Epithelial cell of proximal tubule (primary cell): ENCODE measurements at regions not wholly inside any gene's neighbourhood (a gene's known extent, or its start where the extent isn't known, plus 50 kb on each side); places are given as distances from the start of the nearest gene placed in this dataset.

Source experiments
- DNase-seq: peaks from one replicate; pipeline ENCODE4 v3.0.0-alpha.2; 2011; ENCODE audit warnings: low read depth
- H3K4me3 ChIP-seq: 2 replicates; pipeline ENCODE4 v1.5.1; 2011; ENCODE audit warnings: low read depth, mild to moderate bottlenecking, low read length
- TF ChIP-seq, protein P1 (sequence below): conservative IDR thresholded peaks from 2 replicates; pipeline ENCODE4 v1.5.1; 2012; ENCODE audit warnings: low read depth, mild to moderate bottlenecking, low read length

DNA sequence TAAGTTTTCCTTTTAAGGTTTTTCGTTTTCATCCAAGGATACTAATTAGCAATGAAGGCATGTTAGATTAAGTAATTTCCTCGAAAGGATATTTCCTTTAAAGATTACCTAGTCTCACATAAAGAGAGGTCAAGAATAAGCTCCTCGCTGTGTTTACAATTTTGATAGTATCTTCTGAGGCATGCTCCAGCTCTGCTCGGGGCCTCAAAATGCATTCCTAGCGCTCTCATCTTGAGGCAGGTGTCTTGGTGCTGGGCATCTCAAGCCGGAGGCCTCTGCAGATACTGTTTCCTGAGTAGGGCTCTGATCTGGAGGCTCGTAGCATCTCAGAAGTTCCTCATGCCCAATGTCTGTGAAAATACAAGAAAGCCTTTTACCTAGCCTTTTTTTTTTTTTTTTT lies 128.6 kb upstream of the SNX19 start:
- no peak for DNase-seq
- TF ChIP-seq, protein P1, sequence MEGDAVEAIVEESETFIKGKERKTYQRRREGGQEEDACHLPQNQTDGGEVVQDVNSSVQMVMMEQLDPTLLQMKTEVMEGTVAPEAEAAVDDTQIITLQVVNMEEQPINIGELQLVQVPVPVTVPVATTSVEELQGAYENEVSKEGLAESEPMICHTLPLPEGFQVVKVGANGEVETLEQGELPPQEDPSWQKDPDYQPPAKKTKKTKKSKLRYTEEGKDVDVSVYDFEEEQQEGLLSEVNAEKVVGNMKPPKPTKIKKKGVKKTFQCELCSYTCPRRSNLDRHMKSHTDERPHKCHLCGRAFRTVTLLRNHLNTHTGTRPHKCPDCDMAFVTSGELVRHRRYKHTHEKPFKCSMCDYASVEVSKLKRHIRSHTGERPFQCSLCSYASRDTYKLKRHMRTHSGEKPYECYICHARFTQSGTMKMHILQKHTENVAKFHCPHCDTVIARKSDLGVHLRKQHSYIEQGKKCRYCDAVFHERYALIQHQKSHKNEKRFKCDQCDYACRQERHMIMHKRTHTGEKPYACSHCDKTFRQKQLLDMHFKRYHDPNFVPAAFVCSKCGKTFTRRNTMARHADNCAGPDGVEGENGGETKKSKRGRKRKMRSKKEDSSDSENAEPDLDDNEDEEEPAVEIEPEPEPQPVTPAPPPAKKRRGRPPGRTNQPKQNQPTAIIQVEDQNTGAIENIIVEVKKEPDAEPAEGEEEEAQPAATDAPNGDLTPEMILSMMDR = no peak

DNA sequence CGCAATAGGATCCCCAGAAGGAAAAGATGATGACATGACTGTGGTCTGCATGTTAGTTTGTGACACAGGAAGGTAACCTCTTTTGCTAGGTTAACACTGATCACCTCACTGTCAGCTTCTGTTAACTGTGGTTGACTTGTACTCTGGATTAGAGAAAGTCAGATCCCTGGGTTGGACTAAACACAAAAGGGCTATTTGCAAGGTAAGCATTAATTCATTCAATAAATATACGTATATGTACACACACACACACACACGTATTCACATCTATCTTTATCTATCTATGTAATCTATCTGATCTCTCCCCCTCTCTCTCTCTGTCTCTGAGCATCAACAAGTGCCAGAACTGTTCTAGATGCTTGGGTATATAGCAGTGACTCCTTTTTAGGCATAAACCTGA lies 136.1 kb upstream of the SNX19 start:
- no peak overlapping the region for H3K4me3 ChIP-seq
- DNase-seq = no peak
- TF ChIP-seq, protein P1 = no peak

More for the DNA sequence above, 128.6 kb upstream of the SNX19 start:
- no peak overlapping the region for H3K4me3 ChIP-seq

DNA sequence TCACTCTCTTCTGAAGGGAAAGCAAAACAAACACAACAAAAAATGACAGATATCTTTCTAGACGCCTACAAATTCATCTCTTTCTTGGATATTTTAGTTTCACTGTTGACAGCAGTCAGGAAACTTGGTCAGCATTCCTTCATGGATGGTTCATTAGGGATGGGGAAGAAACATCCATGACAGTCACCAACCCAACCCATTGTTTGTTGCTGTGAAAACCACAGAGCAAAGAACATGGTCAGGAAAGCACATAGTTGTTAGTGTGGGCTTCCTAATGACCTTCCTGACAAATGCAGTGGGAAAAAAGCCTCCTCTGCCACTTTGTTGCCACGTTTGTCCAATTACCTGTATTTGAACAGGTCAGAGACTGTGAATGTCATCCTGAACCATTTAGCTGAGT lies 139.8 kb upstream of the SNX19 start:
- TF ChIP-seq, protein P1 = no peak
- DNase-seq = no peak
- no peak overlapping the region for H3K4me3 ChIP-seq

DNA sequence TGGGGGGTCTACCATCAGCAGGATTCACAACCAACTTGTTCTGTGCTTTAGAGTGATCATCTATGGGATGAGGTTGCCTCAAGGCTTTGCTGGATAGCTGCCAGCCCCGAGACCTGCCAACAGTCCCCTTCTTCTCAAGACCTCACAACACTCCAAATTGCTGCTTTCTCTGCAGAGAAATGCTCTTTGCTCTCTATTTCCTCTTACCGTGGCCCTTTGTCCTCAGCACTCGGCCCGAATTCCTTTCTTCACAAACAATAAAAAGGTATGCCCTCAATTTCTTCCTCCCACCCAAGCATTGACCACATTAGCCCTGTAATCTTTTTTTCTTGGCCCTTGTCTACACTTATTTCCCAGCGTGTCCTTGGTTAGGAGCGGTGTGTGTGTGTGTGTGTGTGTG lies 147.4 kb upstream of the SNX19 start:
- DNase-seq = no peak
- TF ChIP-seq, protein P1 = no peak
- no peak overlapping the region for H3K4me3 ChIP-seq

DNA sequence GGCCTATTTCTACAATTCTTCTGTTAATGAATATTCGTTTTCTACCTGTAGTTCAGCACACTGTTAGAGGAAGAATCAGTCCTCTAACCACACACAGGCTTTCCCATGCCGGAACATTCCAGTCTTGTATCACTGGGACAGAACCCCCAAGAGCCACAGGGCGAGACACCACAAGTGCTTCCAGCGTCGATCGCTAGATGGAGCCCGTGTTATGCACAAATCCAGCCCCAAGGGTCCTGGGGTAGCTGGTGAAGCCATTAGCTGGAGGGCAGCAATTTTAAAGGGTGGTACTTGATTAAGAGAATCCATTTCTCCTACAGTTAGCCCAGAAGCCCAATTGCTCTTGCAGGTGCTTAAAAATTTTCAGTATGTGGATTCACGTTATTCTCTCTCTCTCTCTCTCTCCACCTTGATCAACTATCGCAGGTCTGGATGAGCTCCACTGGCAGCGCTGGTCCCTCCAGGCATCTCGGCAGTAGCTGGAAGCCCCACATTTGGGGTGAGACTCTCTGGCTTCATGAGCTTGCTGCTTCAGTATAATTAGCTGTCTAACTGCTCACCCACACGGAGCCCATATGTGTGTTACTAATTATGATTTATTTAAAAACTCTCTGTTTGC lies 148.2 kb upstream of the SNX19 start:
- TF ChIP-seq, protein P1 = peak; percentile 94
- H3K4me3 ChIP-seq = no peak overlapping the region
- DNase-seq = no peak

DNA sequence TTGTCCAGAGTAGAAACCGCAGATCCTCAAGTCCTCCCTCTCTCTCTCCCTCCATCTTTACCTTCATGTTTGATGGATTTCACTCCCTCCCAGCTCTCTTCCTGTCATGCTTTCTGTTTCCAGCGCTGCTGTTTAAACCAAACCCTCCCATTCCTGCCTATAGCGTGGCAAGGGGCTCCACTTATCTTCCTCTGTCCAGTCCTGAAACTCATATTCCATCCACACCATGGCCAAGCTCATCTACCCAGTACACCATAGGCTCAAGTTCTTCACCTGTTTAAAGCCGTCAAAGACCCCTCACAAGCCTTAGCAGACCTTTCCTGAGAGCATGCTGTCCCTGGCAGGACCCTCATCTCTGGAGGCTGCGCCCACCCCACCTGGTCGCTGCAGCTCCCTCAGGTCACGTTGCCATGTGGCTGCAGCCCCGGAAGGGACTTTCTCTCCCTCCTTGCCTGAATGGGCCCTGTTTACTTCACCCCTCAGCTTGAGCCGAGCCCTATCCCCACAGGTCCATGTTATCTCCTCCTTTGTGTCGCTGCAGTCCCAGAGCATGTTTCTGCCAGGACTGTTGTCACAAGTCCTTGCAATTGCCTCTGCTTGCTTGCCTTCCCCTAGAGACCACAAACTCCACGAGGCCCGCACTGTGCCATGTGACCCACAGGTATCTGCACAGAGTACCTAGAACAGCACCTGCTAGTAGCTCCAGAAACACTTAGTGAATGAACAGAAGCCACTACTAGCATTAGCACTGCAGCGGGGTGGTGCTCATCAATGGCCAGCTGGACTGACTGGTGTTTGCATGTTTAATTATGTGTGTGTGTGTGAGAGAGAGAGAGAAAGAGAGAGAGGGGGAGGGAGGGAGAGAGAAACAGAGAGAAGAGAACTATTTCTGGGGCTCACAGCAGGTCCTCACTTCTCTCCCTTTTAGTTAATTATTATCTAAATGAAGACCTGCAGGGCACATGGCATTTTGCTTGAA lies 149.4 kb upstream of the SNX19 start:
- DNase-seq = no peak
- TF ChIP-seq, protein P1 = no peak
- H3K4me3 ChIP-seq = no peak overlapping the region

DNA sequence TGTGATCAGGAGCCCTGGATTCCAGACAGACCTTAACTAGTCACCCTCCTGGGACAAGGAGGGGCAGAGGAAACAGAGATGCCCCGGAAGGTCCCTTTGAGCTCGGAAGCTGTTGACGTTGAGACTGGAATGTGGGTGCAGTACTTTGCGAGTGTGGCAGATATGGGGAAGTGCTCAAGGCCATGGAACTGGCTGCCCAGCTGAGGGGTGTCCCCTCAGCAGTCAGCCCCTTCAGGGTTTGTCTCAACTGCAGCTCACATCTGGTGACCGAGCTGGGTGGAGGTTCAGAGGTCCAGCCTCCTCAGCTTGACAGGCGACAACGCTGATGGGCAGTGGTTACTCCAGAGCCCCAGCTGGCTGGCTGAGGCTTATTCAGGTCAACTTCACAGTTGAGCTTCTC lies 150.3 kb upstream of the SNX19 start:
- TF ChIP-seq, protein P1 = no peak
- no peak for DNase-seq
- no peak overlapping the region for H3K4me3 ChIP-seq
